Breast epithelium (tissue), 3 donors: ENCODE measurements at regions not wholly inside any gene's neighbourhood (a gene's known extent, or its start where the extent isn't known, plus 50 kb on each side); places are given as distances from the start of the nearest gene placed in this dataset.

Source experiments
- CTCF ChIP-seq, 3 donors: fragments of 450-650 bp; IDR thresholded peaks; one replicate each; pipeline ENCODE4 v1.5.1; 2016 to 2017; ENCODE audit warnings: antibody characterized with exemption in 3 of 3, mild to moderate bottlenecking in 3 of 3, moderate library complexity in 3 of 3
- POLR2A ChIP-seq: fragments of 450-650 bp; IDR thresholded peaks from one replicate; pipeline ENCODE4 v1.6.1; 2016; ENCODE audit warnings: antibody characterized with exemption, mild to moderate bottlenecking, moderate library complexity

- TF ChIP-seq CTCF (IDR thresholded peaks at IDR 0.05) (no peak), POLR2A (no peak)
These were observed 63.3 kb upstream of the TMC1 start for GRCh38 chr9:72458153-72458552.
